HEK293 (cell line): ENCODE measurements at regions not wholly inside any gene's neighbourhood (a gene's known extent, or its start where the extent isn't known, plus 50 kb on each side); places are given as distances from the start of the nearest gene placed in this dataset.

Source experiments
- CTCF ChIP-seq: fragments of 450-650 bp; formaldehyde crosslinking; IDR thresholded peaks from 2 replicates; pipeline ENCODE4 v1.5.1; 2016; ENCODE audit warnings: missing biosample characterization, missing genetic modification characterization
- TRIM28 ChIP-seq: IDR thresholded peaks from 2 replicates; pipeline ENCODE4 v1.6.1; 2011; ENCODE audit warnings: low read length, control low read depth, borderline replicate concordance
- ZNF274 ChIP-seq, 2 experiments: fragments of 200-500 bp in 1 of 2; fragments of 450-650 bp in 1 of 2; sonication (Bioruptor generic) in 1 of 2; formaldehyde crosslinking in 1 of 2; IDR thresholded peaks; 2 replicates each; pipeline versions ENCODE4 v1.5.1 to v1.6.1; 2014 to 2016; ENCODE audit warnings: borderline replicate concordance in 1 of 2, inconsistent platforms in 1 of 2, low read length in 1 of 2, missing biosample characterization in 1 of 2, missing genetic modification characterization in 1 of 2
- ZNF37A ChIP-seq: fragments of 450-650 bp; IDR thresholded peaks from 2 replicates; pipeline ENCODE4 v1.5.1; 2018; ENCODE audit warnings: missing biosample characterization, missing genetic modification characterization
- ZNF670 ChIP-seq: fragments of 450-650 bp; formaldehyde crosslinking; IDR thresholded peaks from 2 replicates; pipeline ENCODE4 v1.5.1; 2016; ENCODE audit warnings: missing biosample characterization, missing genetic modification characterization, low read depth
- ZNF76 ChIP-seq: fragments of 450-650 bp; formaldehyde crosslinking; IDR thresholded peaks from 2 replicates; pipeline ENCODE4; 2016; ENCODE audit warnings: low read depth, missing biosample characterization, missing genetic modification characterization, borderline replicate concordance

GRCh38 chr18:24853076-24853475, 392.6 kb downstream of the HRH4 start:
- no peak for TF ChIP-seq ZNF76
- no peak for TF ChIP-seq CTCF
- TF ChIP-seq ZNF274 (IDR thresholded peaks at IDR 0.05; ENCODE audit: low read length), result no peak
- TF ChIP-seq ZNF274 (tag by site-specific recombination; IDR thresholded peaks at IDR 0.05; ENCODE audit: borderline replicate concordance), result no peak
- TF ChIP-seq ZNF37A, result no peak
- TF ChIP-seq ZNF670 (tag by site-specific recombination), result no peak
- no peak for TF ChIP-seq TRIM28
